Muscle of leg (tissue), 3 donors: ENCODE measurements at regions not wholly inside any gene's neighbourhood (a gene's known extent, or its start where the extent isn't known, plus 50 kb on each side); places are given as distances from the start of the nearest gene placed in this dataset.
"Not testable (repeated sequence)": the region's sequence is repeated elsewhere in the genome, so short reads cannot be mapped to it uniquely, and the experiment has no call there.

ENCODE experiments used
- DNase-seq: peaks from one replicate; pipeline ENCODE4 v3.0.0; 2013
- H3K27ac ChIP-seq: one replicate; pipeline ENCODE4 v1.5.1; 2013; ENCODE audit warnings: mild to moderate bottlenecking, low read length, control low read depth
- H3K27me3 ChIP-seq: one replicate; pipeline ENCODE4 v1.6.1; 2013; ENCODE audit warnings: low read length; ENCODE audit not compliant: control insufficient read depth, insufficient read depth
- H3K36me3 ChIP-seq: one replicate; pipeline ENCODE4 v1.6.1; 2013; ENCODE audit warnings: low read length; ENCODE audit not compliant: control insufficient read depth, insufficient read depth
- H3K4me1 ChIP-seq: one replicate; pipeline ENCODE4 v1.6.1; 2013; ENCODE audit warnings: low read length; ENCODE audit not compliant: control insufficient read depth, insufficient read depth
- H3K4me3 ChIP-seq: one replicate; pipeline ENCODE4 v1.5.1; 2013; ENCODE audit warnings: low read length, control low read depth
- H3K9me3 ChIP-seq: replicated peaks from 2 replicates; pipeline ENCODE4 v1.6.1; 2013; ENCODE audit warnings: low read depth, low read length; ENCODE audit not compliant: control insufficient read depth
- WGBS: methylation state at CpG from one replicate; pipeline ENCODE4 v1.1.5; 2013; ENCODE audit warnings: missing lambda C conversion rate; ENCODE audit not compliant: insufficient coverage; 5-methylcytosine and 5-hydroxymethylcytosine counted together

- not testable (repeated sequence) for H3K27me3 ChIP-seq, H3K27ac ChIP-seq, DNase-seq, H3K36me3 ChIP-seq, H3K9me3 ChIP-seq, H3K4me3 ChIP-seq, H3K4me1 ChIP-seq
- 90% methylated on average over 18 of the region's 36 CpGs for WGBS
Observed at GRCh38 chr9:28149361-28150050, 576.2 kb upstream of the C9orf72 start.

GRCh38 chr9:28155067-28155466 lies 581.8 kb upstream of the C9orf72 start:
- Histone ChIP-seq H3K27me3 (no peaks in the 10 kb centered on the region), H3K4me1 (no peaks in the 10 kb centered on the region), H3K27ac (no peak overlapping the region), H3K4me3 (no peak overlapping the region), H3K36me3 (no peaks in the 10 kb centered on the region), H3K9me3 (no peaks in the 10 kb centered on the region)
- DNase-seq = peak; percentile 37

GRCh38 chr9:28155671-28156070 lies 582.4 kb upstream of the C9orf72 start:
- no peak for DNase-seq
- no CpG with 5 or more reads among the region's 2 CpGs for whole genome bisulfite sequencing
- Histone ChIP-seq H3K9me3 (no peaks in the 10 kb centered on the region), H3K27ac (no peak overlapping the region), H3K36me3 (no peaks in the 10 kb centered on the region), H3K27me3 (no peaks in the 10 kb centered on the region), H3K4me1 (no peaks in the 10 kb centered on the region), H3K4me3 (no peak overlapping the region)

- Histone ChIP-seq H3K9me3 (no peaks in the 10 kb centered on the region), H3K27ac (no peak overlapping the region), H3K36me3 (no peaks in the 10 kb centered on the region), H3K27me3 (no peaks in the 10 kb centered on the region), H3K4me1 (no peaks in the 10 kb centered on the region), H3K4me3 (no peak overlapping the region)
- WGBS = no CpG with 5 or more reads among the region's 1 CpG
- DNase-seq = no peak
Observed at GRCh38 chr9:28158451-28158850, 585.2 kb upstream of the C9orf72 start.

DNA sequence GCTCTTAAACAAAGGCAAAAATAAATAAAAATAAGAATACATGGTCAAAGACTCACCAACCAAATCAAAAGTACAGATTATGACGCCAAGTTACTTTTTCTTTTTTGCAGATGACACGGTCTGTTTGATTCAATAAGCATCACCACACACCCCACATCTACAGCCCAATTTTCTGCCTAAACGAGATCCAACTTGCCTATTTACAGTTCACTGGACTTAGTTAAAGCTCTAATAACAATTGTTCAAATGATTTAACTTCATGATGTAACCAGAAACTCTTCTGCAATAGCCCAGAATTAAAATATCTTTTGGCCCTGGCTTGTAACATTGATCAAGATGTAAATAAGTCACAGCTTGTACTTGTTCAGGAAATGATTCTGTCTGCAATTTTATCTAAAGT lies 590.3 kb upstream of the C9orf72 start:
- Histone ChIP-seq H3K4me1 (no peaks in the 10 kb centered on the region), H3K4me3 (no peak overlapping the region), H3K27ac (no peak overlapping the region), H3K27me3 (no peaks in the 10 kb centered on the region), H3K36me3 (no peaks in the 10 kb centered on the region), H3K9me3 (no peaks in the 10 kb centered on the region)
- DNase-seq = no peak
- 92% methylated on average over 2 of the region's 3 CpGs for WGBS

DNA sequence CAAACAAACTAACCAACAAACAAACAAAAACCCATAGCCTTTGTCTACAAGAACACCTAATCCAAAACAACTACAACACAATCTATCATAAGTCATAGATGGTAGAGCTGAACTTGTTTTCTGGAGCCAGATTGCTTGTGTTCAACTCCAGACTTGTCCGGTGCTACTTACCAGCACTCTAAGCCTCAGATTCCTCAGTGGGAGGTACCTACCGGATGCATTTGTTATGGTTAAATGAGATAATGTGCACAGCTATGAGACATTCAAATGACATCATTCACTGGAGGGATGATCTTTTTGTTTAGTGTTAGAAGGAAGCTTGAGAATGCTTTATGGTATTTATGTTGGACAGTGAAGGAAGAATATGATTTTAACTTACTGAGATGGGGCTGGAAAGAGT lies 592.9 kb upstream of the C9orf72 start:
- H3K27ac ChIP-seq = no peak overlapping the region
- no peak for DNase-seq
- H3K9me3 ChIP-seq = no peaks in the 10 kb centered on the region
- H3K4me1 ChIP-seq = no peaks in the 10 kb centered on the region
- WGBS = no CpG with 5 or more reads among the region's 2 CpGs
- H3K36me3 ChIP-seq = no peaks in the 10 kb centered on the region
- H3K4me3 ChIP-seq = no peak overlapping the region
- no peaks in the 10 kb centered on the region for H3K27me3 ChIP-seq

GRCh38 chr9:28177142-28177541 lies 603.9 kb upstream of the C9orf72 start:
- Histone ChIP-seq H3K27ac (no peak overlapping the region), H3K27me3 (no peaks in the 10 kb centered on the region), H3K36me3 (no peaks in the 10 kb centered on the region), H3K9me3 (no peaks in the 10 kb centered on the region), H3K4me1 (no peaks in the 10 kb centered on the region), H3K4me3 (no peak overlapping the region)
- WGBS = no CpG with 5 or more reads among the region's 2 CpGs
- no peak for DNase-seq

- 100% methylated on average over 1 of the region's 4 CpGs for WGBS
- DNase-seq = no peak
Observed at GRCh38 chr9:28177925-28178324, 604.6 kb upstream of the C9orf72 start.

DNA sequence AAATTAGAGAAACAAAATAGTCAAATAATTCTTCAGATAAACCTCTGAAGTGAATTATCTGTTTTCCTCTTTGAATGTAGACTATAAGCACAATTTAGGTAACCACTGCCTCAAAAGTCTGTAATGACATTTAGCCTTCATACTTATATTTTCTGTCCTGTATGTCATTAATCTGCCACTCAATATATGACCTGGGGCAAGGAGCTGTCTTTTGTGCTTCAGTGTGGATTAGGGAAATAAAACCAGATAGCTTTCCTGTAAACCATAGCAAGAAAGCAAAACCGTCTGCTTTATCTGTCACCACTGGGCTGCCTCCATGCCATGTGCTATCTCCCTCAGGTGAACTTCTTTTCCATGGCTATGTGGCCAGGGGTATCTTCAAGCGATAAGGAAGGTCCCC lies 606.6 kb upstream of the C9orf72 start:
- no peaks in the 10 kb centered on the region for H3K27me3 ChIP-seq
- no peak overlapping the region for H3K4me3 ChIP-seq
- WGBS = no CpG with 5 or more reads among the region's 2 CpGs
- no peaks in the 10 kb centered on the region for H3K4me1 ChIP-seq
- DNase-seq = no peak
- H3K36me3 ChIP-seq = no peaks in the 10 kb centered on the region
- H3K9me3 ChIP-seq = no peaks in the 10 kb centered on the region
- no peak overlapping the region for H3K27ac ChIP-seq

More at GRCh38 chr9:28177925-28178324, 604.6 kb upstream of the C9orf72 start:
- Histone ChIP-seq H3K9me3 (no peaks in the 10 kb centered on the region), H3K4me3 (no peak overlapping the region), H3K27me3 (no peaks in the 10 kb centered on the region), H3K27ac (no peak overlapping the region), H3K4me1 (no peaks in the 10 kb centered on the region), H3K36me3 (no peaks in the 10 kb centered on the region)

DNA sequence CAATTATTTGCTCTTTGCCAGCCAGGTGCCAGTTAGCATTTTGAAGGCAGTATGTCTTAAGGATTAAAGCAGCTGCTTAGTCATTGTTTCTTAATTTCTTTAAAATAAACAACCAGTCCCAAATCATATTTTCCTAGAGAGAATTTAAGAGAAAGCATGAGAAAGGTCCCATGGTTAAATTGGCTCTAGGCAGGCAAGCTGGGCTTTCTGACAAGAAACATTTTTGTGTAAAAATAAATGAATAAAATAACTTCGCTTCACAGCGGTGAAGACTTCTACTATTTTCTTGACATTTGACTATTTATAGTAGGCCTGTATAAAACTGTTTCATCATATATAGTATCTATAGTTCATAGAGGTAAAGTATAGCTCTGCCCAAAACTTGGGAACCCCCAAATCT lies 617.7 kb upstream of the C9orf72 start:
- no CpG with 5 or more reads among the region's 2 CpGs for whole genome bisulfite sequencing
- Histone ChIP-seq H3K4me3 (no peak overlapping the region), H3K36me3 (no peaks in the 10 kb centered on the region), H3K27me3 (no peaks in the 10 kb centered on the region), H3K4me1 (no peaks in the 10 kb centered on the region), H3K27ac (no peak overlapping the region), H3K9me3 (no peaks in the 10 kb centered on the region)
- DNase-seq = peak; percentile 68

GRCh38 chr9:28197653-28198052 lies 624.4 kb upstream of the C9orf72 start:
- no peaks in the 10 kb centered on the region for H3K27me3 ChIP-seq
- no peaks in the 10 kb centered on the region for H3K9me3 ChIP-seq
- H3K36me3 ChIP-seq = no peaks in the 10 kb centered on the region
- no peaks in the 10 kb centered on the region for H3K4me1 ChIP-seq
- H3K4me3 ChIP-seq = no peak overlapping the region
- no peak for DNase-seq
- no peak overlapping the region for H3K27ac ChIP-seq
